ENCODE measurements at regions not wholly inside any gene's neighbourhood (a gene's known extent, or its start where the extent isn't known, plus 50 kb on each side); places are given as distances from the start of the nearest gene placed in this dataset.
"Not testable (repeated sequence)": the region's sequence is repeated elsewhere in the genome, so short reads cannot be mapped to it uniquely, and the experiment has no call there.

DNA sequence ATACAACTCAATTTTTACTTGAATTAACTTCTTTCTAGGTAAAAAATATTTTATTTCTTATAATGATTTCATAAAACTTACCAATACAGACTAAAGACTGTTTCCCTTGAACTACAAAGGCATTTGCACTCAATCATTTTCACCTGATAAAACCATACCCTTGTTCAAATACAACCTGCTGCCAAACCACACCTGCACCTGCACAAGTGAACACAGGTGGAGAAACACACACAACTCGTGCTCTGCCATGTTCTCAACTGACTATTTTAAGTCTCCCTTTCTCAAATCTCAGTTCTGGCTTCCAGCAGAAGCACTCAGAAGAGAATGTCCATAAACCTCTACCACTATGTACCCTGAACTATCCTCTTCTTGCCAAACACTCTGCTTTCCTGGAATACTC is 1892.1 kb downstream of the MAT2B start:
- H3K27ac ChIP-seq: no peak overlapping the region
- TF ChIP-seq, protein P1, sequence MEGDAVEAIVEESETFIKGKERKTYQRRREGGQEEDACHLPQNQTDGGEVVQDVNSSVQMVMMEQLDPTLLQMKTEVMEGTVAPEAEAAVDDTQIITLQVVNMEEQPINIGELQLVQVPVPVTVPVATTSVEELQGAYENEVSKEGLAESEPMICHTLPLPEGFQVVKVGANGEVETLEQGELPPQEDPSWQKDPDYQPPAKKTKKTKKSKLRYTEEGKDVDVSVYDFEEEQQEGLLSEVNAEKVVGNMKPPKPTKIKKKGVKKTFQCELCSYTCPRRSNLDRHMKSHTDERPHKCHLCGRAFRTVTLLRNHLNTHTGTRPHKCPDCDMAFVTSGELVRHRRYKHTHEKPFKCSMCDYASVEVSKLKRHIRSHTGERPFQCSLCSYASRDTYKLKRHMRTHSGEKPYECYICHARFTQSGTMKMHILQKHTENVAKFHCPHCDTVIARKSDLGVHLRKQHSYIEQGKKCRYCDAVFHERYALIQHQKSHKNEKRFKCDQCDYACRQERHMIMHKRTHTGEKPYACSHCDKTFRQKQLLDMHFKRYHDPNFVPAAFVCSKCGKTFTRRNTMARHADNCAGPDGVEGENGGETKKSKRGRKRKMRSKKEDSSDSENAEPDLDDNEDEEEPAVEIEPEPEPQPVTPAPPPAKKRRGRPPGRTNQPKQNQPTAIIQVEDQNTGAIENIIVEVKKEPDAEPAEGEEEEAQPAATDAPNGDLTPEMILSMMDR (IDR thresholded peaks at IDR 0.05): no peak

- no peak for TF ChIP-seq ZFX (IDR thresholded peaks at IDR 0.05; ENCODE audit: borderline replicate concordance)
- TF ChIP-seq, protein P1 (IDR thresholded peaks at IDR 0.05): no peak
Measured at GRCh38 chr5:165400086-165400485, 1894.7 kb downstream of the MAT2B start.

GRCh38 chr5:165404917-165405316 is 1899.5 kb downstream of the MAT2B start:
- no peak overlapping the region for H3K27ac ChIP-seq

More at GRCh38 chr5:165400086-165400485, 1894.7 kb downstream of the MAT2B start:
- H3K27ac ChIP-seq: no peak overlapping the region

GRCh38 chr5:165405340-165405739 is 1899.9 kb downstream of the MAT2B start:
- H3K27ac ChIP-seq: no peak overlapping the region
- TF ChIP-seq, protein P1 (IDR thresholded peaks at IDR 0.05): no peak
- TF ChIP-seq ZFX (IDR thresholded peaks at IDR 0.05; ENCODE audit: borderline replicate concordance): no peak

More at GRCh38 chr5:165404917-165405316, 1899.5 kb downstream of the MAT2B start:
- TF ChIP-seq, protein P1 (IDR thresholded peaks at IDR 0.05): no peak
- no peak for TF ChIP-seq ZFX (IDR thresholded peaks at IDR 0.05; ENCODE audit: borderline replicate concordance)

- TF ChIP-seq, protein P1 (IDR thresholded peaks at IDR 0.05): no peak
- TF ChIP-seq ZFX (IDR thresholded peaks at IDR 0.05; ENCODE audit: borderline replicate concordance): no peak
- H3K27ac ChIP-seq: no peak overlapping the region
Measured at GRCh38 chr5:165407352-165407751, 1901.9 kb downstream of the MAT2B start.

DNA sequence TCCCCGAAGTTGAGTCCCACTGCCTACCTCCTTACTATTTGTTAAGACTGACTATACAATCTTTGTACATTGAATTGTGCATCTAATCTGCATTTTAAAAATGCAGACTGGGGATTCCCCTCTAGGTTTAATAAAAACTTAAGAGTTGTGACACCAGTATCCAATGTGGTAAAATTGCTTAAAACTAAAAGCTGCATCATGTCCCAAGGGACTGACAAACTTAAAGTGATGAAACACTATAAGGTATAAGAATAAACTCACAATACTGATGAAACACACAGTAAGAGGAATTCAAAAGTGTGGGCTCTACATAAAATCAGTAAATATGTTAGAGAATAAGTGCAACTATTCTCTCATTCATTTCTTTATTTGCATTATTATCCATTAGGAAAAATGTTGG is 1905.1 kb downstream of the MAT2B start:
- no peak overlapping the region for H3K27ac ChIP-seq
- TF ChIP-seq ZFX (IDR thresholded peaks at IDR 0.05; ENCODE audit: borderline replicate concordance): no peak
- TF ChIP-seq, protein P1 (IDR thresholded peaks at IDR 0.05): no peak

- not testable (repeated sequence) for H3K27ac ChIP-seq
Measured at GRCh38 chr5:165411532-165411931, 1906.1 kb downstream of the MAT2B start.

- H3K27ac ChIP-seq: no peak overlapping the region
- no peak for TF ChIP-seq ZFX (IDR thresholded peaks at IDR 0.05; ENCODE audit: borderline replicate concordance)
- TF ChIP-seq, protein P1 (IDR thresholded peaks at IDR 0.05): no peak
Measured at GRCh38 chr5:165420493-165420892, 1915.1 kb downstream of the MAT2B start.
